GM21576 (cell line): ENCODE measurements at regions not wholly inside any gene's neighbourhood (a gene's known extent, or its start where the extent isn't known, plus 50 kb on each side); places are given as distances from the start of the nearest gene placed in this dataset.
"Not testable (repeated sequence)": the region's sequence is repeated elsewhere in the genome, so short reads cannot be mapped to it uniquely, and the experiment has no call there.

Source experiments
- ATAC-seq: cut with Tn5 transposase; IDR thresholded peaks from one replicate; pipeline ENCODE4 v1.9.1; 2021; ENCODE audit warnings: mild to moderate bottlenecking, moderate library complexity; ENCODE audit not compliant: unreplicated experiment

DNA sequence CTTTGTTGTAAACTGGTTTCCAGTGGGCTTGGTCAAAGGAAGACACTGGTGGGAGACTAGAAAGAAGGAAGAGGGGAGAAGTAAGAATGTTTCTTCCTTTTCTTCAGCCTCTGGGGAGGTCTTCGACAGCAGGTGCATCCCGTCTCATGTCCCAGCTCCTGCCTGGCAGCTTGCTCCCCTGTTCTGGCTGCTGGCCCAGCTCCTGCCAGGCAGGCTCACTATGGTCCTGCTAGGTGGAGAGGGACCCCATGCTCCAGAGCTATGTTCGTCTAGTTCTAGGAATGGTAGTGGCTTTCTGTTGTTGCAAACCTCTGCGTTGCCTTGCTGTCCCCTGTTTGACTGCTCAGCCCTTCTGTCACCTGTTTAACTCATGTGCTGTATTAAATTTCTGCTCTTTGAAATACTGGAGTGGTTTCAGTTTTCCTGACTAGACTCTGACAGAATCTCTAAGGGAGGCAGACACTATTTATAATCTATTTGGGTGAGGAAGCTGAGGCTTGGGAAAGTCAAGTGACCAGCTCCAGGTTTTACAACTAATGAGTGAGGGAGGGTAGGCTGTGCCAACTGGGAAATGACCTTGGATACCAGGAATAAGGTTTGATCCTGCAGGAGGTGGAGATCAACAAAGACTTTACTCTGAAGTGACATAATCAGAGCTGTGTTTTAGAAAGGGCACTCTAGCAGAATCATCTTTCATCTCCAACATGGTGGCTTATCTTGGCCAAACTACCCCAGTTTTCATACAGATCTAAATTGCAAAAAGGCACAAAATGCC lies 94.7 kb upstream of the DDHD1 start:
- ATAC-seq = no peak

DNA sequence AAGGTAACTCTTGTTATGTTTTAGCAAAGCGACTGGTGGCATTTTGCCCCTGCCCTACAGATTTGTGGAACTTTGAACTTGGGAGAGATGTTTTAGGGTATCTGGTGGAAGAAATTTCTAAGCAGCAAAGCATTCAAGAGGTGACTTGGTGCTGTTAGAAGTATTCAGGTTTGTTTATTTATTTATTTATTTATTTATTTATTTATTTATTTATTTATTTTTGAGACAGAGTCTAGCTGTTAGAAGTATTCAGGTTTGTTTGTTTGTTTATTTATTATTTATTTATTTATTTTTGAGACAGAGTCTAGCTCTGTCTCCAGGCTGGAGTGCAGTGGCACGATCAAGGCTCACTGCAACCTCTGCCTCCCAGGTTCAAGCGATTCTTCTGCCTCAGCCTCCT lies 89.8 kb upstream of the DDHD1 start:
- ATAC-seq = not testable (repeated sequence)

DNA sequence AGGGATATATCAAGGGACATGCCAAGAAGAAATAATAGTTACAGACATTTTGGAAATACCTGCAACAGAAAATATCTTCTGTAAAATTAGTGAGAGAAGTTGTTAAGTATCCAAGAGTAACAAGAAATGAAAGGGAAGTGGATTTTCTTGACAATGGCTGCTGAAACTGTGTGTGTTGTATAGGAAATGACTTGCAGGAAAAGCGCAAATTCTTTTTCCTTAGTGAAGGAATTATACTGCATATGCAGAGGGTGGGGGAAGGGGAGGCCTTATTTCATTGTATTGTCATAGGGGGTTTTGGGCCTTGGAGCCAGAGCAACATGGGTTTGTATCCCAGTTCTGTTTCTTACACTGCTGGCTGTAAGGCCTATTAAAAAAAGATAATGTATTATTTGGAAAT lies 84.4 kb upstream of the DDHD1 start:
- no peak for ATAC-seq

DNA sequence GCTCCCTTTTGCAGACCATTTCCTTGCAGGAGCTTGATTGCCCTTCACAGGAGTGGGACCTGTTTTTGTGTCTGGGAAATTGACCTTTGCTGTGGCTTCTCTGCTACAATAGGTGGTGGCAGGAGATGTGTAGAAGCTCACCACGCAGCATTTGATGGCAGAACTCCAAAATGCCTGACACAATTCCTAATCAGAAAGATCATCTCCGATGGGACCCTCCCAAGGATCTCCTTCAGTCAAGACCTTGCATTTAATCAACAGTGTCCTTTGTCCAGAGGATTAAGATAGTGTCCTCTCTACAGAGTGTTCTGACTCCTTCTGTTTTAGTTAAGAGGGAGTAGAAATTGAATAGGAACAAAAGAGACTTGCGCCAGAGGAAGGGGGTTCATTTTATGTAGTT lies 83.6 kb upstream of the DDHD1 start:
- no peak for ATAC-seq

DNA sequence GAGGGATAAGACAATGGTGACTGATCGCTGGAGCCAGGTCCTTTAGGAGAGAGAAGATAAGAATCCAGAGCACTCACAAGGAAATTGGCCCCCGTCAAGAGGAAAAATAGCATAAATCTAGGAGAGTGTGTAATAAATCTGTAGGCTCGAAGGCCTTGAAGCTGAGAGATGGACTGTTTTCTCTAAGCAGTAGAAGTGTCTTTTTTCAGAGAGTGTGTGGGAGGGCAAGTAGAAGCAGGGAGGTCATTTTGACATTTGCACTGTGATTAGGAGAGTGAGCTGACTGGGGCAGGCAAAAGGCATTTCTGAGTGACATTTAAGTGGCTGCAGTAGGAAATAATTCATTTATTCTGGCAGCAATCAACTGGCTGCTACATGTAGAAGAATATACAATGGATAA lies 78.0 kb upstream of the DDHD1 start:
- ATAC-seq = no peak

DNA sequence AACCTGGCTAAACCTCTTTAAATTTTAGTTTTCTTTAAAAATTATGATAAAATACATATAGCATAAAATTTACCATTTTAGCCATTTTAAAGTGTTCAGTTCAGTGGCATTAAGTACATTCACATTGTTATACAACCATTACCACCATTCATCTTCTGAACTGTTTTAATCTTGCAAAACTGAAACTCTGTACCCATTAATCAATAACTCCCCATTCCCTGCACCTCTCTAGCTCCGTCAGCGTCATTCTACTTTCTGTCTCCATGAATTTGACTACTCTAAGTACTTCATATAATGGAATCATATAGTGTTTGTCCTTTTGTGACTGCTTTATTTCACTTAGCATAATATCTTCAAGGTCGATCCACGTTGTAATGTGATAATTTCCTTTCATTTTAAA lies 75.8 kb upstream of the DDHD1 start:
- ATAC-seq = no peak

DNA sequence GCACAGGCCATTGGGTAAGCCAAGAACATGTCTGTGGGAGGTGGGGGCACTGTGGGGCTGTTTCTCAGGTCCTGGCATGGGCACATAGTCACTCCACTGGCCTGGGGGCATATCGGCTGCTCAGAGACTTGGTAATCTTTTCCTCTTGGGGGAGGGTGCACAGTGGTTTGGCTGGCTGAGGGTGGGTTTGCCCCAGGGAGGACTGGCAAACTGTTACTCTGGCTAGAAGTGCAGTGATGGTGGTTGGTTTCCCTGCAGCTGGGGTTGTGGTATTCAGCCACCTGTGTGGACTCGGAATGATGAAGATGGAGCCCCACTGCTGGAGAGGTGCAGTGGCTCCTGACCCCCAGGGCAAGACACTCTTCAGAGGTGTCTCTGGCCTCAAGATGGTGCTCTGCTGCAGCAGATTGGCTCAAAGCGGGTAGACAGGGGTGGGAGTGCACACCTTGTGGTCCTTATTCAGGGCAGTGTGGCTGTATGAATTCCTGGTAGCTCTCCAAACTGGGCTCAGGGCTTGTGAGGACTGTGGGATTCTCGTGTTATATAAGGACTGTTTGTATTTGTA lies 74.1 kb upstream of the DDHD1 start:
- no peak for ATAC-seq

DNA sequence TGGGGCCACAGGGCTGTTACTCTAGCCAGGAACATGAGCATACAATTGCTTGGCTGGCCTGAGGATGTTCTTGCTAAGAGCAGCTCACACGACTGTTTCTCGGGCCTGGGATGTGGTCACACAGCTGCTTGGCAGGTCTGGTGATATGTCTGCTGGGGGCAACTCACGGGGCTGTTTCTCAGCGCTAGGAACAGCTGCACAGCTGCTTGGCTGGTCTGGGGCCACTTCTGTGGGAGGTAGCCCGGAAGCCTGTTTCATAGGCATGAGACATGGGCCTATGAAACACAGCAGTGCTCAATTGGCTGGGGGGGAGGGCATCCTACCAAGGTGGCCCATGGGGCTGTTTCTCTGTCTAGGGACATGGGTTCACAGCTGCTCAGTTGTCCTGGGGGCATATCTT lies 73.4 kb upstream of the DDHD1 start:
- ATAC-seq = no peak

DNA sequence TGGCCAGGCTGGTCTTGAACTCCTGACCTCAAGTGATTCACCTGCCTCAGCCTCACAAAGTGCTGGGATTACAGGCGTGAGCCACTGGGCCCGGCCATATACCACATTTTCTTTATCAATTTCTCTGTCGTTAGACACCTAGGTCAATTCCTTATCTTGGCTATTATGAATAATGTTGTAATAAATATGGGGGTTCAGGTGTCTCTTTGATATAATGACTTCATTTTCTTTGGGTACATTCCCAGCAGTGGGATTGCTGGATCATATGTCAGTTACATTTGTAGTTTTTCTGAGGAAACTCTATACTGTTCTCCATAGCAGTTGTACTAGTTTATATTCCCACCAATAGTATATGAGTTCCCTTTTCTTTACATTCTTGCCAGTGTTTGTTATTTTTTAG lies 67.8 kb upstream of the DDHD1 start:
- no peak for ATAC-seq

DNA sequence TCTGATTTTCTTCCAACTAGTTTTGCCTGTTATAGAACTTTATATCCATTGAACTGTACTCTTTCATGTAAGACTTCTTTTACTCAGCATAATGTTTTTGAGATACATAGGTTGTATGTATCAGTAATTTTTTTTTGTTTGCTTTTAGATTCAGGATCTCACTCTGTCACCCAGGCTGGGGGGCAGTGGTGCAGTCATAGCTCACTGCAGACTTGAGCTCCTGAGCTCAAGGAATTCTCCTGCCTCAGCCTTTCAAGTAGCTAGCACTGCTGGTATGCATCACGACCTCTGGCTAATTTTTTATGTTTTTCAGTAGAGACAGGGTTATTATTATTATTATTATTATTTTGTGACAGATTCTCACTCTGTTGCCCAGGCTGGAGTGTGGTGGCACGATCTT lies 65.0 kb upstream of the DDHD1 start:
- no peak for ATAC-seq

DNA sequence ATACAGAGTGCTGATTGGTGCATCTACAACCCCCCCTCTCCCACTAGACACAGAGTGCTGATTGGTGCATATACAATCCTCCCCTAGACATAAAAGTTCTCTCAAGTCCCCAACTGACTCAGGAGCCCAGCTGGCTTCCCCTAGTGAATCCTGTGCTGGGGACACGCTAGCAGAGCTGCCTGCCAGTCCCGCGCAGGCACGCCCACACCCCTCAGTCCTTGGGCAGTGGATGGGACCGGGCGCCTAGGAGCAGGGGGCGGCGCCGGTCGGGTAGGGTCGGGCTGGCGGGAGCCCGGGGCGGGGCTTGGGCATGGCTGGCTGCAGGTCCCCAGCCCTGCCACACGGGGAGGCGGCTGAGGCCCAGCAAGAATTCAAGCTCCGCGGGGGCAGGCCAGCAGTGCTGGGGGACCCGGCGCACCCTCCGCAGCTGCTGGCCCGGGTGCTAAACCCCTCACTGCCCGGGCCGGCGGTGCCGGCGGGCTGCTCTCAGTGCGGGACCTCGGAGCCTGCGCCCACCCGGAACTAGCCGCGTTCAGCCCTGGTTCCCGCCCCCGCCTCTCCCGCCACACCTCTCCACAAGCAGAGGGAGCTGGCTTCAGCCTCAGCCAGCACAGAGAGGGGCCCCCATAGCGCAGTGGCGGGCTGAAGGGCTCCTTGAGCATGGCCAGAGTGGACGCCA lies 64.3 kb upstream of the DDHD1 start:
- ATAC-seq = peak; percentile 98

DNA sequence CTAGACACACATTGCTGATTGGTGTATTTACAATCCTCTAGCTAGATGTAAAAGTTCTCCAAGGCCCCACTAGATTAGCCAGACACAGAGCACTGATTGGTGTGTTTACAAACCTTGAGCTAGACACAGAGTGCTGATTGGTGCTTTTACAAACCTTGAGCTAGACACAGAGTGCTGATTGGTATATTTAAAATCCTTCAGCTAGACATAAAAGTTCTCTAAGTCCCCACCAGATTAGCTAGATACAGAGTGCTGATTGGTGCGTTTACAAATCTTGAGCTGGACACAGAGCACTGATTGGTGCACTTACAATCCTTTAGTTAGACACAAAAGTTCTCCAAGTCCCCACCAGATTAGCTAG lies 63.8 kb upstream of the DDHD1 start:
- not testable (repeated sequence) for ATAC-seq

DNA sequence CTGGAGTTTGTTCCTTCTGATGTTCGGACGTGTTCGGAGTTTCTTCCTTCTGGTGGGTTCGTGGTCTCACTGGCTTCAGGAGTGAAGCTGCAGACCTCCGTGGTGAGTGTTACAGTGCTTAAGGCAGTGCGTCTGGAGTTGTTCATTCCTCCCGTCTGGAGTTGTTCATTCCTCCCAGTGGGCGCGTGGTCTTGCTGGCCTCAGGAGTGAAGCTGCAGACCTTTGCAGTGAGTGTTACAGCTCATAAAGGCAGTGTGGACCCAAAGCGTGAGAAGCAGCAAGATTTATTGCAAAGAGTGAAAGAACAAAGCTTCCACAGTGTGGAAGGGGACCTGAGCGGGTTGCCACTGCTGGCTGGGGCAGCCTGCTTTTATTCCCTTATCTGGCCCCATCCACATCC lies 63.4 kb upstream of the DDHD1 start:
- ATAC-seq = not testable (repeated sequence)

DNA sequence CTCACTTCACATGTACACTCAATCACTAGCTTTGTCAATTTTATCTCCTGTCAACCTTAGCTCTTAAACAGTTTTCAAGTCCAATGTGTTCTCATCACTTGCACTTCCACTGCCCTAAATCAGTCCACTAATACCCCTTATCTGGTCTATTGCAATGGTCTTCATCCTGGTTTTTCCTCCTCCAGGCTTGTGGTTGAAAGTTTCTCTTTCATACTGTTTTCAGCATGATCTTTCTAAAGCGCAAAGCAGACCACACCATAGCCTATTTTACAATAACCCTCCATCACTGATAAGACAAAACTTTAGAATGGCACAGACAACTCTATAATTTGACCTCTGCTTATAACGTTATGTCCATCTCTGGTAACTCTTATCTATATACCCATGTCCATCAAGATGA lies 62.0 kb upstream of the DDHD1 start:
- ATAC-seq = no peak

DNA sequence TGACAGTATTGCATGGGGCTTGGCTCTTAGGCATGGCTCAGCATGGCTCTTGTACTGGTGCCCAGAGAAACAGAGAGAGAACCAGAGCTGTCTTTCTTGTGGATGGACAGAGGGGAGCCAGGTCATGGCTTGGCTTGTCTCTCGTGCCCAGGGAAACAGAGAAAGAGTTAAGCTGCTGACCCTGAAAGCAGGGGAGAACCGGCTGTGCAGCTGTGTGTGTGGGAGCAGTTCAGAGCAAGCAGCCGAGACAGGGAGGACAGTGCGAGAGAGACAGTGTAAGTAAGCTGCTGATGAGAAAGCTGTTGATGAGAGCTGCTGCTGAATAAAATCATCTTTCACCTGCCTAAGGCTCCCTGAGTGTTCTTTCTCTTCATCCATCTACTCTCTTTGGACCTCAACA lies 61.3 kb upstream of the DDHD1 start:
- no peak for ATAC-seq

DNA sequence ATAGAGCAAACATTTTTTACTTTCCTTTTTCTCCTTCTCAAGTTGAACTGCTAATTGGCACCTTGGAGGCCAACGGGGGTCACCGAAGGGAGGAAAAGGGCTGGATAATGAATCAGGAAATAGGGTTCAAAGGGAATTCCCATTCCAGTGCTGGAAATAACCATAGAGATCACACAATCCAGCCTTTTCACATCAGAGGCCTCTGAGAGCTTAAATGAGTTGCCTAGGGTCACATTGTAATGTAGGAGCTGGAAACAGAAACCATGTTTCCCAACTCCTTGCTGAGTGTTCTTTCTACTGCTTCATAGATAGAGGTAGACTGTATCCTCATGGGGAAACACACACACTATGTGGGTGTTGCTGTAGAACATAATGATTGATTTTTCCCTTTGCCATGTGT lies 60.6 kb upstream of the DDHD1 start:
- ATAC-seq = no peak

DNA sequence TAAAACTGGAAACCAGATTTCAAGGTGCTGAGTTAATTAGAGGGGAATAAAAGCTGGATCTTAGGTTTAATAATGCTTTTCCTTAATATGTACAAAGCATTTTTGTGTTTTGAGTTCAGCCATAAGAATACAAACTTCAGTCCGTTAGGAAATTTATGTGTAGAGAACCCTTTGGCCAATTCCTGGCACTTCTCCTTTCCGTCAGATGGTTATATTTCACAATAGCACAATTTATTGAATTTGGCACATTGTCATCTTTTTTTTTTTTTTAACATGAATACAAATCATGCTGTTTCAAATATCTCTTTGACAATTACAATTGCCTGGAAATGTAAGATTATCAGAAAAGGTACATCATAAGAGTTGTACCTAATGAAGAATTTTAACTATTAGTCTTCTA lies 56.2 kb upstream of the DDHD1 start:
- ATAC-seq = no peak
